Esophagus squamous epithelium (tissue), 4 donors: ENCODE measurements at regions not wholly inside any gene's neighbourhood (a gene's known extent, or its start where the extent isn't known, plus 50 kb on each side); places are given as distances from the start of the nearest gene placed in this dataset.

ENCODE experiments used
- POLR2A ChIP-seq, 4 donors: fragments of 450-650 bp; IDR thresholded peaks; one replicate each; pipeline ENCODE4 v1.6.1; 2017; ENCODE audit warnings: antibody characterized with exemption in 4 of 4, mild to moderate bottlenecking in 4 of 4, moderate library complexity in 3 of 4
- TF ChIP-seq, protein P1 (sequence below), 6 experiments: fragments of 450-650 bp in 4 of 6; fragments of 200-600 bp in 2 of 6; sonication (generic) in 2 of 6; IDR thresholded peaks; one replicate each; pipeline ENCODE4 v1.5.1; 2016 to 2019; ENCODE audit warnings: antibody characterized with exemption in 6 of 6, mild to moderate bottlenecking in 4 of 6, moderate library complexity in 4 of 6

GRCh38 chr17:79154951-79155585 is 80.4 kb downstream of the ENGASE start:
- TF ChIP-seq, protein P1, sequence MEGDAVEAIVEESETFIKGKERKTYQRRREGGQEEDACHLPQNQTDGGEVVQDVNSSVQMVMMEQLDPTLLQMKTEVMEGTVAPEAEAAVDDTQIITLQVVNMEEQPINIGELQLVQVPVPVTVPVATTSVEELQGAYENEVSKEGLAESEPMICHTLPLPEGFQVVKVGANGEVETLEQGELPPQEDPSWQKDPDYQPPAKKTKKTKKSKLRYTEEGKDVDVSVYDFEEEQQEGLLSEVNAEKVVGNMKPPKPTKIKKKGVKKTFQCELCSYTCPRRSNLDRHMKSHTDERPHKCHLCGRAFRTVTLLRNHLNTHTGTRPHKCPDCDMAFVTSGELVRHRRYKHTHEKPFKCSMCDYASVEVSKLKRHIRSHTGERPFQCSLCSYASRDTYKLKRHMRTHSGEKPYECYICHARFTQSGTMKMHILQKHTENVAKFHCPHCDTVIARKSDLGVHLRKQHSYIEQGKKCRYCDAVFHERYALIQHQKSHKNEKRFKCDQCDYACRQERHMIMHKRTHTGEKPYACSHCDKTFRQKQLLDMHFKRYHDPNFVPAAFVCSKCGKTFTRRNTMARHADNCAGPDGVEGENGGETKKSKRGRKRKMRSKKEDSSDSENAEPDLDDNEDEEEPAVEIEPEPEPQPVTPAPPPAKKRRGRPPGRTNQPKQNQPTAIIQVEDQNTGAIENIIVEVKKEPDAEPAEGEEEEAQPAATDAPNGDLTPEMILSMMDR (IDR thresholded peaks at IDR 0.05) = no peak
- no peak for TF ChIP-seq POLR2A (IDR thresholded peaks at IDR 0.05)
